ENCODE measurements at regions not wholly inside any gene's neighbourhood (a gene's known extent, or its start where the extent isn't known, plus 50 kb on each side); places are given as distances from the start of the nearest gene placed in this dataset.

DNA sequence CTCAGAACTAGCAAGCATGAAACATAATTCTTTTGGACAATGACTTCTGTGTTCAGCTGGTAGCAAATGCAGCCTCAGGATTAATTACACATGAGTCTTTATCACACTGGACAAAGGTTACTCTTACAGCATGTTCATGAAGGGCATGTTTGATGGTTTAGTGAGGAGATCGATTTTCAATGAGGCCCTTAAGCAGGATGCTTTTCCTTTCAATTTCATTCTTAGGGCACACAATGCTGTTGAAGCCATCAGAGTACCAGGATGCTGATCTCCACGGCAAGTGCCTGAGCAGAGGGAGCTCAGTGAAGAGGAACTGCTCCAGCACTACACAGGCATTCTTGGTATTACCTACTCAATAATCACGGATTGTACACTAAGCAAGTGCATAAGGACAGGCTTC lies 542.0 kb downstream of the SNAPC1 start:
- TF ChIP-seq, protein P1, sequence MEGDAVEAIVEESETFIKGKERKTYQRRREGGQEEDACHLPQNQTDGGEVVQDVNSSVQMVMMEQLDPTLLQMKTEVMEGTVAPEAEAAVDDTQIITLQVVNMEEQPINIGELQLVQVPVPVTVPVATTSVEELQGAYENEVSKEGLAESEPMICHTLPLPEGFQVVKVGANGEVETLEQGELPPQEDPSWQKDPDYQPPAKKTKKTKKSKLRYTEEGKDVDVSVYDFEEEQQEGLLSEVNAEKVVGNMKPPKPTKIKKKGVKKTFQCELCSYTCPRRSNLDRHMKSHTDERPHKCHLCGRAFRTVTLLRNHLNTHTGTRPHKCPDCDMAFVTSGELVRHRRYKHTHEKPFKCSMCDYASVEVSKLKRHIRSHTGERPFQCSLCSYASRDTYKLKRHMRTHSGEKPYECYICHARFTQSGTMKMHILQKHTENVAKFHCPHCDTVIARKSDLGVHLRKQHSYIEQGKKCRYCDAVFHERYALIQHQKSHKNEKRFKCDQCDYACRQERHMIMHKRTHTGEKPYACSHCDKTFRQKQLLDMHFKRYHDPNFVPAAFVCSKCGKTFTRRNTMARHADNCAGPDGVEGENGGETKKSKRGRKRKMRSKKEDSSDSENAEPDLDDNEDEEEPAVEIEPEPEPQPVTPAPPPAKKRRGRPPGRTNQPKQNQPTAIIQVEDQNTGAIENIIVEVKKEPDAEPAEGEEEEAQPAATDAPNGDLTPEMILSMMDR (optimal IDR thresholded peaks at IDR 0.05 in 1 of 3, IDR thresholded peaks at IDR 0.05 in 1 of 3, conservative IDR thresholded peaks at IDR 0.05 in 1 of 3; ENCODE audit: extremely low read depth in 1 of 3, insufficient read depth in 2 of 3, low read length in 3 of 3) = no peak
- TF ChIP-seq EZH2 (IDR thresholded peaks at IDR 0.05; ENCODE audit: low read length) = no peak

All from keratinocyte (primary cell).